ENCODE measurements at regions not wholly inside any gene's neighbourhood (a gene's known extent, or its start where the extent isn't known, plus 50 kb on each side); places are given as distances from the start of the nearest gene placed in this dataset.
"Not testable (repeated sequence)": the region's sequence is repeated elsewhere in the genome, so short reads cannot be mapped to it uniquely, and the experiment has no call there.

DNA sequence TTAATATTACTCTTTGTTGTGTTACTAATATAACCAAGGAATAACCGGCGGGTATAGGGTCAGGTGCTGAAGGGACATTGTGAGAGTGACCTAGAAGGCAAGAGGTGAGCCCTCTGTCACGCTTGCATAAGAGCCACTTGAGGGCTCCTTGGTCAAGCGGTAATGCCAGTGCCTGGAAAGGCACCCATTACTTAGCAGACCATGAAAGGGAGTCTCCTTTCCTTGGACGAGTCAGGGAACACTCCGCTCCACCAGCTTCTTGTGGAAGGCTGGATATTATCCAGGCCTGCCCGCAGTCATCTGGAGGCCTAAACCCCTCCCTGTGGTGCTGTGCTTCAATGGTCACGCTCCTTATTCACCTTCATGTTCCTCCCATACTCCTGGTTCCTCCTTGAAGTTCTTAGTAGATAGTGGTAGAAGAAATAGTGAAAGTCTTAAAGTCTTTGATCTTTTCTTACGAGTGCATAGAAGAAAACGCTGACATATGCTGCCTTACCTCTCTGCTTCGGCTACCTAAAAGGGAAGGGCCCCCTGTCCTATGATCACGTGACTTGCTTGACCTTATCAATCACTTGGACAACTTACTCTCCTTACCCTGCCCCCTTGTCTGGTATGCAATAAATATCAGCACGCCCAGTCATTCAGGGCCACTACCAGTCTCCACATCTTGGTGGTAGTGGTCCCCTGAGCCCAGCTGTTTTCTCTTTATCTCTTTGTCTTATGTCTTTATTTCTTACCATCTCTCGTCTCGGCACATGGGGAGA, 59.6 kb upstream of the DMRTB1 start:
- not testable (repeated sequence) for DNase-seq

DNA sequence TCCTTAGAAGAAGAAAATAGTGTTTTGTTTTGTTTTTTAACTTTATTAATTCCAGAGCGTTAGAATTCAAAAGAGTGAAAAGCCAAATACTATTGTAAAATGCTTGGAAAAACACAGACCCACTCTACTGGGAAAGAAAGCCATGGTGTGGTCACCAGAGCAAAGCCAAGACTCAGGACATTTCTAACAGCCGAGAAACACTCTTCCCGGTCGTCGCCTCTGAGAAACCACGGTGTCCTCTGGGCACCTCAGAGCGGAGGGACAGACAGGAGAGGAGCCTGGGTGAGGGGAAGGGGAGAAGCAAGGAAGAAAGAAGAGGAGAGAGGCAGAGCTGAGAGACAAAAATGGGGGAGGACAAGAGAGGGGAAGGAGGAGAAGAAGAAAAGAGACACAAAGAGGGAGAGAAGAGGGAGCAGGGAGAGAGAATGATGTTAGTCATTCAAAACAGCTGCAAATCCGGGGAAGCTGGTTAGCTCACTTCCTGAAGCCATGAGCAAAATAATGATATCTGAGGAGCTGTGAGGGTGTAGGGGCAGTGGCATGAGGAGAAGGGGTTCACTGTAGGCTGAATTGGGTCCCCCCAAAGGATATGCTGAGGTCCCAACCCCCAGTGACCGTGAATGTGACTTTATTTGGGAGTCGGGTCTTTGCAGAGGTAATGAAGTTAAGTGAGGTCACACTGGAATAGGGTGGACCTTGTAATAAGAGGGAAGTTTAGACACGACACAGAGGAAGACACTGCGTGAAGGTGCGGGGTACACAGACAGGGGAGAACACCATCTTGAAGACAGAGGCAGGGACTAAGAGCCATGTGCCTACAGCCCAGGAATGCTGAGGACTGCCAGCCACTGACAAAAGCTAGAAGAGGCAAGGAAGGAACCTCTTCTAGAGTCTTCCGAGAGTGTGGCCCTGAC, 58.2 kb upstream of the DMRTB1 start:
- no peak for DNase-seq

DNA sequence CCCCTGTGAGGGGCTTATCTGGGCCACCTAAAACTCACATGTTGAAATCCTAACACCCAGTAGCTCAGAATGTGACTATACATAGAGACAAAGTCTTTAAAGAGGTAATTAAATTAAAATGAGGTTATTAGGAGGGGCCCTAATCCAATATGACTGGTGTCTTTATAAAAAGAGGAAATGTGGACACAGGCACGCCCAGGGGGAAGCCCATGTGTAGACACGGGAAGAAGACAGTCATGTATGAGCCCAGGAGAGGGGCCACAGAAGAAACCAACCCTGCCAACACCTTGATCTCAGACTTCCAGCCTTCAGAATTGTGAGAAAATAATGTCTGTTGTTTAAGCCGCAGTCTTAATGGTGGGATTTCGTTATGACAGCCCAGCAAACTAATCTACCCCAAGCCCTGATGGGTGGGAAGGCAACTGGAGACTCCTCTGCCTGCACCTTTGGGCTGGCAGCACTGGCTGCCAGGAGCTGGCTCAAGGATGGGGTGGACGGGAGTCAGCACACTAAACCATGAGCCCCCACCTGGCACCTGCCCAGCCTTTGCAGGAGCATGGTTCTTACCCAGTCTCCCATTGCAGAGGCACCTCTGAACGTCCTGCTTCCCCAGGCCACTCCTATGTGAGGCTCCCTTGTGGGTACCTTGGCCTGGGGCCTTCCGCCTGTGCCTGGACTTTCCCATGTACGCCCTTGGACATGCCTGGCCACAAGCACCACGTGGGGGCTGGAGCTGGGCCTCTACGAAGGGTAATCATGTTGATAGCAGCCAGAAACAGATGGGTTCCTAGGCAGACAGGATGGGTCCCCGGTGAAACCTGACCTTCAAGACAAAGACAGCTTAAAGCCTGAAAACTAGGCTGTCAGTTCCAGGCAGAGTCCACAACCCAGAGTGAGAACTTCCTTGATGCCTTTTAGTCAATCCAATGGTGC, 57.1 kb upstream of the DMRTB1 start:
- DNase-seq: no peak

DNA sequence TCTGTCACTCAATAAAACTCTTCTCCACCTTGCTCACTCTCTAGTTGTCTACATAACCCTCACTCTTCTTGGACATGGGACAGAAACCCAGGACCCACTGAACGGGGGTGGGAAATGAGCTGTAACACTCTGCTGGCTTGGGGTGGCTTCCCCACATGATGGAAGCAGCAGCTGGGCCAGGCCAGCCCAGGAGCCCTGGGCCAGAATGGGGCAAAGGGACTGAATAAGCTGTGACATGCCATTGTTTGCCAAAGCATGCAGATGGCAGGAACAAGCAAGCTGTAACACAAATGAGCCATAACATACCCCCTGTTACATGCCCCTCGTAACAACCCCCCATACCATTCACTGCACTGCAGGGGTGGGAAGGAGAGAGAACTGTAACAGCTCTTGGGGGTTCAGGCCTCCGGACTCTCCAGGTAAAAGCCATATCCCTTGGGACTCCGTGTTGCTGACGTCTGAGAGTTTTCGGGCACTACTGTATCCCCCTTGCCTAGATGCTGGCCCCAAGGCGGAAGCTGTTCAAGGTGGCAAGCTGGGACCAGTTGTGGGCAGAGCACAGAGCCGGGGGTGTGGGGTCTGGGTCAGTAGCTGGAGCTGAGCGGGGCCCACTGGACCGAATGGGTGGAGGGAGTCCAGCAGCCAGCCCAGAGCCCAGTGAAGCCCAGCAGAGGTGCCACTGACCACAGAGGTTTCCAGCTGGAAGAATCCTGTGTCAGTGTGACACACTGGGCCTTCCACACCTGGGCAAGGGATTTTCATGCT, 56.1 kb upstream of the DMRTB1 start:
- no peak for DNase-seq

DNA sequence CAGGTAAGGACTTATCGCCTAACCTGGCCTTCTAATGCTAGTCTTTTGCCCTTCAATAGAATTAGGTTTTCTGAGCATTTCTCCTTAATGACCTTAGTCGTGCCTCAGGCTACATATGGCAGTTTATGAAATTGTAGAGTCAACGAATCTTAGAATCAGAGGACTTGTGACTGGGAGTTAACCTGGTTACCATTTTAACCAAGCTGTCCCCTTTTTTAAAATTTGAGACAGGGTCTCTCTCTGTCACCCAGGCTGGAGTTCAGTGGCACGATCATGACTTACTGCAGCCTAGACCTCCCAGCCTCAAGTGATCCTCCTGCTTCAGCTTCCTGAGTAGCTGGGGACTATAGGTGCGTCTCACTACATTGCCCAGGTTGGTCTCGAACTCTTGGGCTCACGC, 53.5 kb upstream of the DMRTB1 start:
- DNase-seq: no peak

DNA sequence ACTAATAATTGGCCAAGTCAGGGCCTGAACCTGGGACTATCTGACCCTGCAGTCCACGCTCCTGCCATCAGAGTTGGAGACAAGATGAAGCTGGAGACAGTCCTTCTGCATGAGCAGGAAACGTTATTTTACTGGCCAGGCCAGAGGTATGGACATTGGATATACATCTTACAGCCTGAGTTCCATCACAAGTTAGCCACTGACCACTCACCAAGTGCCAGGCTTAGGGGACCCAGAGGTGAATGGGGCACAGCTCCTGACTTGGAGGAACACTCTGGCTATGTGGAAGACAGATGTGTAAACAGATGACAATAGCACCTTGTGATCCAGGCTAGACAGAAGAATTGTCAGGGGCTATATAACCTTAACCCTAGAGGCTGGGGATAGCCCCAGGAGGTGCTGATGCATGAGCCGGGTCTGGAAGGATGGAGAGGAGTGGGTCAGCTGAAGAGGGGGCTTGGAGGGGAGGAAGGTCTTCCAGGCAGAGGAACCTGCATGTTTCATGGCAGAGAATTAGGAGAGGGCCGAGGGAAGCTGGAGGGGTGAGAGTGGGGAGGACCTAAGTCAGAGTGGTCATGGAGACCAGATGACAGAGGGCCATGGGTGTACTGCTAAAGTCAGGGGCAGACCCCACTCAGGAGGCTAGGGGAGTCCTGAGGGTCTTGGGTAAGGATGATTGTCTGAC, 52.5 kb upstream of the DMRTB1 start:
- no peak for DNase-seq

DNA sequence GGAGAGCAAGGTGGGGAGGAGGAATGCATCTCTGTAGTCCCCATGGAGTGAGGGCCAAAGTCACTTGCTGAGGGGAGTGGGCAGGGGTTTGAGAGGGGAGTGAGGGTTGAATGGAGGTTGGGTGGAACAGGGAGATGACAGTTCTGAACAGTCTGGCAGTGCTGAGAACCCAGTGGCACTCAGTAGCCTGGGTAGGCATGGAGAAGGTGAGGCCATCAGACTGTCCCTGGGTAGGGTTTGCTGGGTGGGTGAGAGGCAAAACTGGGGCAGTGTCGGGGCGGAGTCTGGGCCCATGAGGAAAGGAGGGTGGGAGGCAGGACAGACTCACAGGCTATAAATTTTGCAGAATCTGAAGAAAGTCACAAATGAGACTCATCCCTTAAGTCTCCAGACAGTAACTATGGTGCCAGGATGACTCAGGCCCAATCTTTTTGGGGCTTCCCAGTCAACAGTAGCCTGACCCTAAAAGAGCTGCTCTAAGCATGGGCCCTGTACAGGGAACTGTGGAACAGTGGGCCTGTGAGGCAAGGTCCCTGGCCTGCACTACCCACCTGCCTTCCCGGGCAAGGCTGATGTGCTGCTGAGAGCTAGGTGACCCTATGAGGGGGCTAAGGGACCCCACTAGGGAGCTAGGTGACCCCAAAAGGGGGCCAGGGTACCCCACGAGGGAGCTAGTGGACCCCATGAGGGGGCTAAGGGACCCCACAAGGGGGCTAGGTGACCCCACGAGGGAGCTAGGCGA, 51.0 kb upstream of the DMRTB1 start:
- DNase-seq: no peak

DNA sequence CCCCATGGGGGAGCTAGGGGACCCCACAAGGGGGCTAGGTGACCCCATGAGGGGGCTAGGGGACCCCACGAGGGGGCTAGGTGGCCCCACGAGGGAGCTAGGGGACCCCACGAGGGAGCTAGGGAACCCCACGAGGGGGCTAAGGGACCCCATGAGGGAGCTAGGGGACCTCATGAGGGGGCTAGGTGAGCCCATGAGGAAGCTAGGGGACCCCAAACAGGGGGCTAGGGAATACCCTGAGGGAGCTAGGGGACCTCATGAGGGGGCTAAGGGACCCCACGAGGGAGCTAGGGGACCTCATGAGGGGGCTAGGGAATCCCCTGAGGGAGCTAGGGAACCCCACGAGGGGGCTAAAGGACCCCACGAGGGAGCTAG, 50.5 kb upstream of the DMRTB1 start:
- DNase-seq: no peak

DNA sequence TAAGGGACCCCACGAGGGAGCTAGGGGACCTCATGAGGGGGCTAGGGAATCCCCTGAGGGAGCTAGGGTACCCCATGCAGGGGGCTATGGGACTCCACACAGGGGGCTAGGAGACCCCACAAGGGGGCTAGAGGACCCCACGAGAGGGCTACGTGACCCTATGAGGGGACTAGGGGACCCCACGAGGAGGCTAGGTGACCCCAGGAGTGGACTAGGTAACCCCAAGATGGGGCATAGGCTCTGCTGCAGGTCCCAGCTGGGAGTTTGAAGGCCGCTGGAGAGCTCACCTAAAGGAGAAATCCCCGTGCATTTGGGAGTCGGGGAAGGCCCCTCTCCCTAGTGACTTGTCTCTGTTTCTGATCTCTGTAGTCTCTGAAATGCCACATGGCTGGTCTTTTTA, 50.0 kb upstream of the DMRTB1 start:
- DNase-seq: no peak
